CD1c-positive myeloid dendritic cell (primary cell): ENCODE measurements at regions not wholly inside any gene's neighbourhood (a gene's known extent, or its start where the extent isn't known, plus 50 kb on each side); places are given as distances from the start of the nearest gene placed in this dataset.
"Not testable (repeated sequence)": the region's sequence is repeated elsewhere in the genome, so short reads cannot be mapped to it uniquely, and the experiment has no call there.

Source experiments
- DNase-seq: peaks from one replicate; pipeline ENCODE4 v3.0.0-alpha.2; 2016; ENCODE audit errors: extremely low spot score

DNA sequence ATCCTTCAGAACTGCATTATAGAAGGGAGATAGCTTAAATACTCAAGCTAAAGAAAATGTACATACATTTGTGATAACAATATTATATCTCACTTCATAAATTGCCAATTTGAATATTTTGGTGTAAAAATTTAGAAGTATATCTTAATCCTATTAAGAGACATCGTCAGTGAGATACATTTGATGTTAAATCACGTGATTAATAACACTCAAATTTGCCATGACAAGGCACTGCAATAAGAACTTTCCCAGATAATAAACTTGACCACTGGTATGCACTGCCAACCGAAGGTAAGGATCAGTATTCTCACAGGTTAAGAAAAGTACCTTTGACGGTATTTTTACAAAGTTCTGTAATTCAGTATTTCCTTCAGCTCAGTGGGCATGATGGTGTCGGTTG is 764.7 kb upstream of the FRG1 start:
- no peak for DNase-seq

DNA sequence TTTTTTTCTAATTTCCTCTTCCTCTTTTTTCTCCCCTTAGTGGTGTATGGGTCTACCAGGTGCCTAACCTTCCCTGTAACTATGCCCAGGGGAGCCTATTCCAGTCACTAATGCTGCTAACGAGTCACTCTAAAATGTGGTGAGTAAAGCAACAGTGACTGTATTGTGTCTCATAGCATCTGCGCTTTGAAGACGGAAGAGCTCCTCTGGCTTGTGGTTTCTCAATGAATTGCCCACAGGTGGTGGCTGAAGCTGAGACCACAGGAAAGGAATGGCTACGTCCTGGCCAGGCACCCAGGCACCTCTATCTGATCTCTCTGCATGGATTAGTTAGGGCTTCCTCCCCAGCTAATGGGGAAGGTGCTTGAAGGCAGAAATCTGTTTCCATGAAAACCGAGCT is 763.5 kb upstream of the FRG1 start:
- no peak for DNase-seq

DNA sequence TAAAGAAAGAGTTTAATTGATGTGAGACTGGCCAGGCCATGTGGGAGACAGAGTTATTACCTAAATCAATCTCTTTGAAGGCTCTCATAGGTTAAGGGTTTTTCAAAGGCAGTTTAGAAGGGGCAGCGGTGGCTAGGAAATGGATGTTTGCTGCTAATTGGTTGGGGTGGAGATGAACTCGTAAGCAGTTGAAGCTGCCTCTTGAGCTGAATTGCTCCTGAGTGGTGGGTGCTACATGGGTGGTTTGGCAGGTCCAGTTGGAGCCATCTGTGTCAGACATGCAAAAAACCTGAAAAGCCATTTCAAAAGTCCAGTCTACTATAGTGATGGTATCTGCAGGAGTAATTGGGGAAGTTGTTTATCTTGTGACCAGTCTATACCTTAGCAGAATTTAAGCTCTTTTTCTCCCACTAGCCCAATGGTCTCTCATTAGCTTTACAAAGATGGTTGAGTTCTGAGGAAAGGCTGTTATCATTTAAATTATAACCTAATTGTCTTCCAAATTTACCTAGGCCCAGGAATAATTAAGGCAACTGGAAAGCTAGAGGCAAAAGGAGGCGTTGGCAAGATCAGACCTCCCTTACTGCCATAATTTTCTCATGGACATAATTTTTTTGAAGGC is 762.4 kb upstream of the FRG1 start:
- DNase-seq = no peak

DNA sequence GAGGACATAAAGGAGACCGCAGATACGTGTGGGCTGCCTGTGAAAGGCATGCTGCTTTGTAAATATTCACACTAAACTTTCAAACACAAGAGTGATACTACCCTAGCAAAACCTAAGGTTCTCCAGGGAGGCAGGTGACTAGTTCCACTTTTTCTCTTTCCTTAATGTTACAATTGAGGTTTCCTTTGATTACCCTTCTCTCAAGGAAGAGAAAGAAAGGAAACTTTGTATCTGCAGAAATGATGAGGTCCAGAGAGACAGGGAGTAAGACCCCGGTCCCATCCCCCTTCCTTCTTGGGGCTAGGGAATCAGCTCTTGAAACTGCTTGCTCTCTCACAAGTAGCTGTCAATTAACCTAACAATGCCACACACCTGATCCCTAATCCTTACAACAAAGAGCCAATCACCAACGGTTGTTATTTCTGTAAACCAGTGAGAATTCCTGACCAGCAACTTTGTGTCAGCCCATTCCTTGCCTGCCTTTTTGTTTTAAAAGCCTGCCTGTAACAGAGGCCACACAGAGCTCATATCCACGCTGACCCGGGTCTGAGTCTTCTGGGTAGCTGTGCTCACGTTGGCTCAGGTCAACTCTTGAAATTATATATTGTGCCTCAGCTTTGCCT is 754.8 kb upstream of the FRG1 start:
- no peak for DNase-seq

DNA sequence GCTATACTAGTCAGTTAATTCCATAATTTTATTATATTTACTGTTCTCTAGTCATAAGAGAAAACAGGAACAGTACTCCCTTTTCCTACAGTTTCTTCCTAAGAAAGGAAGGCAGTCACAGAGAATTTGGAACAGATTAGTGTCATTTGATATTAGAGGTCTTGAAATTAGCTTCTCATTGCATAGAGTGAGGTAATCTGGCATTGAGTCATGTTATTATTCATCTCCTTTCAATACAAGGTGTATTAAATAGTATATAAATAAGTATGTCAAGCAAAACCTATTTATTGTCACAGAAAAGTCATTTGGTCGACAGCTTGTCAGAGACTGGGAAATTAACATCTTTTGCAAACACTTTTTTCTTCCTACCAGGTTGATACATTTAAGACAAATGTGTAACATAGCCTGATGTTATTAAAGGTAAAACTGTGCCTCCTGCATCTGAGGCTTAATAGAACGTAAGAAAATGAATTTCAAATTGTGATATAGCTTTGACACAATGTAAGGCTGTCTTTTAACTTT is 753.1 kb upstream of the FRG1 start:
- DNase-seq = no peak

DNA sequence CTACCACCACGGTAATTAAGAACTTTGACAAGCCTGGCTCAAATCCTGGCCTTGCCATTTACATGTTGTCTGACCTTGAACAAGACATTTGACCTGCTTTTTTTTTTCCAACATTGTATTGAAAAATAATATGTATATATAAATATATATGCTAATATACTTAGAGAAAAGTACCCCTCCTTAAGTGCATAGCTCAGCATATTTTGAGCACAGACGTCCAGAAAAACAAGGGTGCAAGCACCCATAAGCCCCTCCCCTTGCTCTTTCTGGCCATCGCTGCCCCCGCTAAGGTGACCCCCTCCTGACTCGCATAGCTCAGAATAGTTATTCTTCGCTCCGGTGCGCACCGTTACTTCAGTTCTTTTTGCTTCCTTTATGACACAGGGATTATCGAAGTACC is 742.0 kb upstream of the FRG1 start:
- no peak for DNase-seq

DNA sequence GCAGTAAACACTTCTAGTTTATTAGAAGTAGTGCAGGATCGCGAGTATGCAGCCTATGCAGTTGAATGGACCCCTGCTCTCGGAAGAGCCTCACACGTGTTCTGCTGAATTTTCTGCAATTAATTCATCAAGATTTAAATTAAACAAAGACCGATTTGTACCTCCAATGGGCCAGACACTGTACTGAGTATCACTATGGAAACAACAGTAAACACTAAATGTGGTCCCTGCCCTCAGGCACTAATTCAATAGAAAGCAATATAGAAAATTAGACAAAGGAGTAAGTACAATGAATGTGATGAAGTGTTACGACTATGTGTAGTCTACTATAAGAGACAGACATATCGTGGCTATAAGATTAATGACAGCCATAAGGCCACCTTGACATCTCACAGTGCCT is 740.3 kb upstream of the FRG1 start:
- DNase-seq = no peak

DNA sequence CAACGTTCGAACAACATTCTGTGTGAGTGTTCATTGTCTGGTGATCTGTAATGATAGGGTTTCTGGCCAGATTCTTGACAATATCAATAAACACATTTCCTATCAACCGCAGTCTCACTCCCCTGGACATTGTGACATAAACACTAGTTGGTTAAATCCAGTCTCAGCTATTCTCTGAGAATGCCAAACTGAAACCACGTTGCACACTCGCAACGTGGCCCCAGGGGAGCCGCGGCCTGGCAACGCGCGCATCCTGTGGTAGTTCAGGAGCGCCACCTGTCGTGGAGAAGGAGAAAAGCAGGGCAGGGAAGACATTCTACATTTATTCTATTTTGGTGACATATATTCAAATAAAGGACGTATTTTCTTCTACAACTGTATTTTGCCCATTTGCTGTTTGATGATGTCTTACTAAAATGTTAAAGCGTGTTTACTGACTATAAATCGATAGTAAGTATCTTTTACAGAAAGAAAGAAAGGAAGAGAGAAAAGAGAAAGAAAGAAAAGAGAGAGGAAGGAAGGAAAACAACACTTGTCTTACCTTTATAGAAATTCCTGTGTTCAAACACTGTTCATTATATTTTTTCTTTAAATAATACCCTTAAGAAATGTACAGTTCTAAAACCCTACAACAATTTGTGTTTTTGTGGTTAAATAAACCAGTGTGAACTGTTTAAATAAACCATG is 738.3 kb upstream of the FRG1 start:
- DNase-seq = peak; percentile 34

DNA sequence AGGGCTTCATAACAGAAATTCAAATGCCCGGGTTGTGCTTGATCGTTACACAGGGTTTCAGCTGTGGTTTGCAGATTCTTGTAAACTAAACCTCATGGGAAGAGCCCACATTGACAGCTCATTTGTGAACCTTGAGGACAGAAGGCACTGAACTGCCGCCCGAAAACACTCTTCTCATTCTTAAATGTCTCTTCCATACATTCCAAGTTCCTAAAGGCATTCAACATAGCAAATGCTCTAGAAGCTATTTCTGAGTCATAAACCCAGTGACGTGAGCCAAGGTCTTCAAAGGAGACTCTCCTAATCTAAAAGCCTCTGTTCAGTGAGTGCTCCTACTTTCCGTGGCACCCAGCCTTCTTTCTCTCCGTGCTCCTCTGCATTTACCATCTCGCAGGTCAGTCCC is 737.8 kb upstream of the FRG1 start:
- DNase-seq = no peak

DNA sequence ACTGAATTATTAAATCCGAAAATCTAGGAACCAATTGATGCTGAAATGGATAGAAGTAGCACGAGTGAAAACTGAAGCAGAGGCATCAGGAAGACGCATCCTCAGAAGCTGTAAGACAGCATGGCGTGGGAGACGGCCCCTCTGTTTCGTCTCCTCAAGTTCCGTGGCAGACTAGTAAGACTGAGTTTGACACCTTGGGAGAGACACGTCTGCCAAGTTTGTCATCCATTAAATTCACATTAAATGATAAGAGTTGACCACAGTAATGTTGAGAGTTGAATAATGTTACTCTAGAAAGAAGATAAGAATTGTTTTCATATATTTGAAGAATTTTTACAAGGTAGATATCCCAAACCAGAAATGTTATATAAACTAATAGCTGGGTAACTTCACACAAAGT is 736.1 kb upstream of the FRG1 start:
- no peak for DNase-seq

DNA sequence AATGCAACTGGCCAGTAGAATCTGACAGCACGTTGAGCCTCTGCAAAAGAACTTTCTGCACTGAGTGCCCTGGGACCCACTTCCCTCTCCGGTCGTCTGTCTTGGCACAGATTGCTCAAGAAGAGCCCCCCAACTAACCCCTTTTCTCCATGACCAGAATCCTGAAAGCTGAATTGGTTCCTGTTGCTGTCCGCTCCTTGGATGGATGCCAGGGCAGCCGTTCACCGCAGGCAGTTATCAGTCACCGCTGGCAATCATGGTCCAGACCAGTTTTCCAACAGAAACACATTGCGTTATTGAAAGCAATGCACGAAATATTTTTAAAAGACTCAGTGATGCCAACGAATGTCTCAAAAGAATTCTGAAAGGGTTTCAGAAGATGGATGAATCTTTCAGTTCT is 733.7 kb upstream of the FRG1 start:
- no peak for DNase-seq

DNA sequence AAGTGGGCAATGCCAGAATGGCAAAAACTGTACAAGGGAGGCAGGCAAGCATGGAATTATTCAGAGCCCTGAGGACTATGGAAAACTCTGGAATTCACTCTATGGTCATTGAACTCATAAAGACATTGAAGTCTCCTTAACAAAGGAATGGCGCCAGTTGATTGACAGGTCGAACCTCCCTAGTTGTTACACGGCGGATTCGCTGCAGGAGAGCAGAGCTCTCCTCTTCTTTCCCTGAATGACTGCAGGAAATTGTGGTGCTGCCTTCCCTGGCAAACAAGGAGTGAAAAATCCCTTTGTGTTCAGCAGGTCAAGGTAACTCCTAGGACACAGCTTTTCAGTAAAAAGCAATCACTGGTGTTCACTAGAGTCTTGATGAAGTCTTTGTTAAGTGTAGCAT is 732.8 kb upstream of the FRG1 start:
- no peak for DNase-seq

DNA sequence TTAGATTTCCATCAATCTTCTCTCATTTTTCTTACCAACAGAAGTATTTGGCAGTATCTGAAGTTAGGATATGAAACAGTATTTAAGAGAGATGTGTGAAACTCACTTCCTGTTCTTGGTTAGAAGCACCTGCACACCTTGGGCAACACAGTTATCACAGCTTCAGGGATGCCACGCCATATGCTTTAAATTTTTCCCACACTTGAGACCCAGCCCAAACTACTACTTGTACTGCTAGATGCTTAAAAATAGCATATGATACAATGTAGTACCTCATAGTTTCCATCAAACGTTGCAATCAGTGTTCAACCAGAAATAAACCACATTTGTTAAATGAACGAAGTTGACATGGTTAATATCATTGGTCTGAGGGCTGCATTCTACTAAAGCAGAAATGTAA is 725.1 kb upstream of the FRG1 start:
- DNase-seq = no peak

DNA sequence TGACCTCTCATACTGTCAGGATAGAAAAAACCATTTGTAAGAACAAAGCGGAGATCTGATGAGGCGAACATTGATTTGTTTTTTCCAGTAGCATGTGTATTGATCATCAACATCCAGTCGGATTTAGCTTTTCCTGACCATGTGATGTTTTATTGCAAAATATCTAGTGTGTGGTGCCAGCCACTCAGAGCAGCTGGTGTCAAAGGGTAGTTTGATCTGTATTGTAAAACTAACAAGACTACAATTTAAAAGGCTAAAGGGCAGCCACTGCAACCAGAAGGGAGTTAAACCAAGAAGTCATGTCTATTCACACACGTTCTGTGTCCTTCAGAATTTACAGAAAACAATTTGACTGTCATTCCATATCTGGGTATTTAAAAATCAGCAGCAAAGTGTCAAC is 719.0 kb upstream of the FRG1 start:
- DNase-seq = no peak

DNA sequence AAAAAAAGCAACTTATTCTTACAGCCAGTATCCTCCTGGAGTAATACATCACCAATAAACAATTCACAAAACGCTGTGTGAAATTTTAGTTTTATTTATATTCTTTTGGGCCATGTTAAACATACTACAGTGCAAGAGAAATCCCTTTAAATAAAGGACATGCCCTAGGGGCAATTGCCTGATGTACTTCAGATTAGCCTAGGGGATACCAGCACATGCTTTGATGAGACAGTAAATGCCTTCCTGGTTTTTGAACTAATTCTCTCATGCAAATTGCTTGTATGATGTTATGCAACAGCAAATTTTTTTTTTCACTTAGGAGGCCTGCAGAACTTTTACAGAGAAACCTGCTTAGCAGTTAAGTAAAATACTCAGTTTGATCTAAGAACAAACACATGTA is 711.9 kb upstream of the FRG1 start:
- no peak for DNase-seq

DNA sequence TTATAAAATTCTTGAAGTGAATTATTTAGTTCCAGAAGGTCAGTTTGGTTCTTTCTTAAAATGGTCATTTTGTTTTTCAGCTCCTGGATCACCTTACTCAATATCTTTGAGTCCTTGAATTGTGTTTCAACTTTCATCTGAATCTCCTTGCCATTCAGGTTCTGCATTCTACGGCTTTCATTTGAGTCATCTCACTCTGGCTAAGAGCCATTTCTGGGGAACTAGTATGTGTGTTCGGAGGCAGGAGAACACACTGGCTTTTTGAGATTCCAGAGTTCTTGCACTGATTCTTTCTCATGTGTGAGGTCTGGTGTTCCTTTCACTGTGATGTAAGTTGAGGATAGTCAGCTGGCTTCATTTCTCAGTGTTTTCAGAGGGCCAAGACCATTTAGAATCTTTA is 708.4 kb upstream of the FRG1 start:
- no peak for DNase-seq

DNA sequence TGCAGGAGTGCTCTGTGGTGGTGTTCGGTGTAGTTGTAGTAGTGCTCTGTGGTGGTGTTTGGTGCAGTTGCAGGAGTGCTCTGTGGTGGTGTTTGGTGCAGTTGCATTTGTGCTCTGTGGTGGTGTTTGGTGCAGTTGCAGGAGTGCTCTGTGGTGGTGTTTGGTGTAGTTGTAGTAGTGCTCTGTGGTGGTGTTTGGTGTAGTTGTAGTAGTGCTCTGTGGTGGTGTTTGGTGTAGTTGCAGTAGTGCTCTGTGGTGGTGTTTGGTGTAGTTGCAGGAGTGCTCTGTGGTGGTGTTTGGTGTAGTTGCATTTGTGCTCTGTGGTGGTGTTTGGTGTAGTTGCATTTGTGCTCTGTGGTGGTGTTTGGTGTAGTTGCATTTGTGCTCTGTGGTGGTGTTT is 706.9 kb upstream of the FRG1 start:
- not testable (repeated sequence) for DNase-seq

DNA sequence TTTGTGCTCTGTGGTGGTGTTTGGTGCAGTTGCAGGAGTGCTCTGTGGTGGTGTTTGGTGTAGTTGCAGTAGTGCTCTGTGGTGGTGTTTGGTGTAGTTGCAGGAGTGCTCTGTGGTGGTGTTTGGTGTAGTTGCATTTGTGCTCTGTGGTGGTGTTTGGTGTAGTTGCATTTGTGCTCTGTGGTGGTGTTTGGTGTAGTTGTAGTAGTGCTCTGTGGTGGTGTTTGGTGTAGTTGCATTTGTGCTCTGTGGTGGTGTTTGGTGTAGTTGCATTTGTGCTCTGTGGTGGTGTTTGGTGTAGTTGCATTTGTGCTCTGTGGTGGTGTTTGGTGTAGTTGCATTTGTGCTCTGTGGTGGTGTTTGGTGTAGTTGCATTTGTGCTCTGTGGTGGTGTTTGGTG is 705.7 kb upstream of the FRG1 start:
- not testable (repeated sequence) for DNase-seq

DNA sequence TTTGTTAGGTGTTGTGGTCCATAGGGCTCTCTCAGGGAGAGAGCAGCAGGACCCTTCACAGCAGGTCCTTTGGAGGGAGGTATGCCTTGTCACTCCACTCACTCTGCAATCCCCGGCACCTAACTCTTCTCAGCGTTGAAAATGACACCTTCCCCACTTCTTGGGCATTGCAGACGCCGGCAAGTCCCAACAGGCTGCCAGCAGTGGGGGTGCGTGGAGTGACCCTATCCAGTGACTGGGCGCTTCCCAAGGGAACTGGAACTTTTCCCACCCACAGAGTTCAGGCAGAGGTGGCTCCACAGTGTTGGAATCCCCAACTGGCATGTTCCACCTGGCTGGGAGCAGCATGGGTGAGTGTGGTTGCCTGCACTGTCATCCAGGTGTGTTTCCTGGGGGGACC is 705.1 kb upstream of the FRG1 start:
- no peak for DNase-seq

DNA sequence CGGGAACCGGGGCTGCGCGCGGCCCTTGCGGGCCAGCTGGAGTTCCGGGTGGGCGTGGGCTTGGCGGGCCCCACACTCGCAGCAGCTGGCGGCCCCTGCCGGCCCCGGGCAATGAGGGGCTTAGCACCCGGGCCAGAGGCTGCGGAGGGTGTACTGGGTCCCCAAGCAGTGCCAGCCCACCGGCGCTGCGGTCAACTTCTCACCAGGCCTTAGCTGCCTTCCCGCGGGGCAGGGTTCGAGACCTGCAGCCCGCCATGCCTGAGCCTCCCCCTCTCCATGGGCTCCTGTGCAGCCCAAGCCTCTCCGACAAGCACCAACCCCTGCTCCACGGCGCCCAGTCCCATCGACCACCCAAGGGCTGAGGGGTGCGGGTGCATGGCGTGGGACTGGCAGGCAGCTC is 704.4 kb upstream of the FRG1 start:
- not testable (repeated sequence) for DNase-seq

DNA sequence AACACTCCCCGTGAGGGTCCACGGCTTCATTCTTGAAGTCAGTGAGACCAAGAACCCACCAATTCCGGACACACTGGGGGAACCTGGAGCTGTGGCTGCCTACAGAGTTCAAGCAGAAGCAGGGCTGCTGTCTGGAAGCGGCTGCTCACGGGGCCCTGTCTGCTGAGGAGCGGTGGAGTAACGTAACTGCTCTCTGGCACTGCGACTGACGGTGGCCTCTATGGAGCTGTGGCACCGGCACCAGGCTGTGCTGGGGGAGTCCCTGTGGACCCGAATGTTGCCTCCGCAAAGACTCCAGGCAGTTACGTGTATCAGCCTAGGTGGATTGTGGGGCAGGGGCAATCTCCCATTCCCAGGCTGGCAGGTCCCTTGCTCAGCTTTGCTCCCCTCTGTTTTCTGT is 703.3 kb upstream of the FRG1 start:
- DNase-seq = no peak

DNA sequence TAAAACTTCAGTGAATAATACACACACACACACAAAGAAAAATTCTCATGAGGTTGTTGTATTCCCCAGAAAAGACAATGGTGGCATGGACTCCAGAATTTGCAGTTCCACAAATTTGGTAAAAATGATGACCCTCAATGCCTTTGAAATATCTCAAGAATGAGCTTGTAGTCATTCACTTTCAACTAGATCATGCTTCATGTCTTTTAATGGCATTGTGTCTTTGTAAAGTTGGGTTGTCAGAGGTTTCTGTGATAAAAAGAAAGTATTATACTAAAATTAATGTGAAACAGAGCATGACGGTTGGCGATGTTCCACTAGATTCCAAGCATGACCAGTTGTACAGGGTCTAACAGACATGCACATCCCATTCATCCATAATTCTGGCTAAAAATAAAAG is 685.0 kb upstream of the FRG1 start:
- DNase-seq = no peak

DNA sequence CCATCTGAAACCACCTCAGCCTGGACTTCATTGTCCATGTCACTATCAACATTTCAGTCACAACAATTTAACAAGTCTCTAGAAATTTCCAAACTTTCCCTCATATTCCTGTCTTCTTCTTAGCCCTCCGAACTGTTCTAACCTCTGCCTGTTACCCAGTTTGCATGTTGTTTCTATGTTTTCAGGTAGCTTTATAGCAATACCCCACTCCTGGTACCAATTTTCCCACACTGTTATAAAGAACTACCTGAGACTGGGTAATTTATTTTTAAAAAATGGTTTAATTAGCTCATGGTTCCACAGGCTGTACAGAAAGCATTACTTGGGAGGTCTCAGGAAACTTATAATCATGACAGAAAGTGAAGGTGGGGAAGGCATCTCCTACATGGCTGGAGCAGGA is 679.2 kb upstream of the FRG1 start:
- no peak for DNase-seq
